WTC11 (cell line): ENCODE measurements at regions not wholly inside any gene's neighbourhood (a gene's known extent, or its start where the extent isn't known, plus 50 kb on each side); places are given as distances from the start of the nearest gene placed in this dataset.

Source experiments
- ATAC-seq: fragments of 200-7000 bp; cut with Tn5 transposase; 2 replicates; pipeline ENCODE4 v1.10.0; 2021; ENCODE audit warnings: mild to moderate bottlenecking, moderate library complexity
- CTCF ChIA-PET: fragments of 300-600 bp; sonication (Branson Sonifier 250); formaldehyde crosslinking; loops from one replicate; lab custom pipeline; 2021; ENCODE audit warnings: antibody characterized with exemption; lab: Charles Lee
- POLR2A ChIA-PET: fragments of 350-600 bp; sonication (Branson Sonifier 250); formaldehyde crosslinking; loops from one replicate; lab custom pipeline; 2021; ENCODE audit warnings: antibody characterized with exemption; lab: Charles Lee
- DNase-seq: peaks from one replicate; pipeline ENCODE4 v3.0.0; 2021; ENCODE audit warnings: low spot score
- H3K27ac Mint-ChIP-seq: 2 replicates; pipeline ENCODE4 v1.8.0; 2021; ENCODE audit warnings: mixed read lengths
- H3K27me3 Mint-ChIP-seq: 2 replicates; pipeline ENCODE4 v1.8.0; 2021; ENCODE audit warnings: low read depth, mild to moderate bottlenecking, moderate library complexity, mixed read lengths
- H3K36me3 Mint-ChIP-seq: 2 replicates; pipeline ENCODE4 v1.8.0; 2021; ENCODE audit warnings: mixed read lengths
- H3K4me1 Mint-ChIP-seq: 2 replicates; pipeline ENCODE4 v1.8.0; 2022; ENCODE audit warnings: mixed read lengths
- H3K4me3 Mint-ChIP-seq: 2 replicates; pipeline ENCODE4 v1.8.0; 2021; ENCODE audit warnings: mild to moderate bottlenecking, moderate library complexity, mixed read lengths
- H3K9me3 Mint-ChIP-seq: 2 replicates; pipeline ENCODE4 v1.8.0; 2021; ENCODE audit warnings: mixed read lengths
- ETV6 ChIP-seq: sonication (generic); formaldehyde crosslinking; IDR thresholded peaks from 2 replicates; pipeline ENCODE4 v1.8.1; 2022; ENCODE audit warnings: mild to moderate bottlenecking, missing genetic modification reagents
- NFE2L1 ChIP-seq: sonication (generic); formaldehyde crosslinking; IDR thresholded peaks from 2 replicates; pipeline ENCODE4 v1.8.1; 2023; ENCODE audit warnings: missing genetic modification reagents
- TCF7 ChIP-seq: sonication (generic); formaldehyde crosslinking; IDR thresholded peaks from 2 replicates; pipeline ENCODE4 v1.8.0; 2022; ENCODE audit warnings: mild to moderate bottlenecking, low read depth, missing genetic modification reagents, moderate library complexity
- ZNF263 ChIP-seq: sonication (generic); formaldehyde crosslinking; IDR thresholded peaks from 2 replicates; pipeline ENCODE4 v1.8.1; 2022; ENCODE audit warnings: low read depth, mild to moderate bottlenecking, moderate library complexity, missing genetic modification reagents
- ZNF423 ChIP-seq: fragments of 250-450 bp; sonication (Bioruptor Pico); IDR thresholded peaks from 2 replicates; pipeline ENCODE4 v2.1.2; 2022; ENCODE audit warnings: mild to moderate bottlenecking, moderate library complexity
- TF ChIP-seq, protein P1 (sequence below): fragments of 250-450 bp; sonication (Bioruptor Pico); IDR thresholded peaks from 2 replicates; pipeline ENCODE4 v1.8.0; 2021; ENCODE audit warnings: mild to moderate bottlenecking
- TF ChIP-seq, protein P2 (sequence below): sonication (generic); formaldehyde crosslinking; IDR thresholded peaks from 2 replicates; pipeline ENCODE4 v1.8.1; 2023; ENCODE audit warnings: mild to moderate bottlenecking, missing genetic modification reagents
- TF ChIP-seq, protein P3 (sequence below): sonication (generic); formaldehyde crosslinking; IDR thresholded peaks from 2 replicates; pipeline ENCODE4 v1.8.0; 2022; ENCODE audit warnings: mild to moderate bottlenecking, missing genetic modification reagents
- TF ChIP-seq, protein P4 (sequence below): sonication (generic); formaldehyde crosslinking; IDR thresholded peaks from 2 replicates; pipeline ENCODE4 v1.8.0; 2023; ENCODE audit warnings: missing genetic modification reagents, mild to moderate bottlenecking, borderline replicate concordance
- TF ChIP-seq, protein P5 (sequence below): sonication (generic); formaldehyde crosslinking; conservative IDR thresholded peaks from 2 replicates; pipeline ENCODE4 v1.8.1; 2023; ENCODE audit warnings: mild to moderate bottlenecking, low read depth, missing genetic modification reagents, moderate library complexity
- TF ChIP-seq, protein P6 (sequence below): sonication (generic); formaldehyde crosslinking; IDR thresholded peaks from 2 replicates; pipeline ENCODE4 v1.8.1; 2022; ENCODE audit warnings: low read depth, mild to moderate bottlenecking, moderate library complexity, missing genetic modification reagents, borderline replicate concordance
- TF ChIP-seq, protein P7 (sequence below): sonication (generic); formaldehyde crosslinking; IDR thresholded peaks from 2 replicates; pipeline ENCODE4 v1.8.1; 2022; ENCODE audit warnings: missing genetic modification reagents, borderline replicate concordance

DNA sequence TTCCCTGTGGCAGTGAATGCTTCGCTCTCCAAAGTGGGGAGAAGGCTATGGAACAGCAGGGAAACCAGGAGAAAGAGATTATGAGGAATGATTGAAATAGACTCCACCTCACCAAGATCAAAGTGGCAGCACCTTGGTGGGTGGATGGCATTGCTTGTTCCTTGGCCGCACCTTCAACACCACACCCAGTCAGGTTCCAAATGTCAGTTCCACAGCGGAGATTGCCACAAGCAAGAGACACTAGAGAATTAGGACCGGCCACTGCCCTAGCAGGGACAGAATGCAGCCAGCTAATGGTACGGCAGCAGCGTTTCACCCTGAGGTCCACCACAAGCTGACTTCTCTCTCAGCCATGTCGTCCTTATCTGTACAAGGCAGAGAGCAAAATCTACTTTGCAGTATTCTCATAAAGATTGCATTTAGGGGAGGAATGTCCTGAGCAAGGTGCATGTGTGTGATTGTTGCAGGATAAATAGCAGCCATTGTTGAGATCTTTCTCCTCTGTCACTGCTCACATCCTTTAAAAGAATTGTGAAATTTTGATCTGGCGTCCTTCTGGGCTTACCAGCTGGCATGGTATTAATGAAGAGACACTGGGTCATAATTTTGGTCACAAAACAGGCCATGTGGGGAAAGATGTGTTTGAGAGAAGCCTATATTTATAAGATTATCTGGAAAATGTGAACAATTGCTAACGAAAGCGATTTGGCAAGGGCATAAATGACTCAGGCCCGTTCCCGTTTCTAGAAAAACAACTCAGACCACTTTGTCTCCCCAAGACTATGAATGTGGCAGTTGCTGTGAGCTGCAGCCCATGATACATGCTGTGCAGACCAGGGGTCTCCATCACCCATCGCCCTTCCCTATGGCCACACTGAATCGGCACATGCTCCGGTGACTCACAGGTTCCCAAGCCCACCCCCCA, 228.6 kb upstream of the ID2 start:
- ATAC-seq, result no peak
- H3K4me3 Mint-ChIP-seq, result no peak overlapping the region
- TF ChIP-seq, protein P1, sequence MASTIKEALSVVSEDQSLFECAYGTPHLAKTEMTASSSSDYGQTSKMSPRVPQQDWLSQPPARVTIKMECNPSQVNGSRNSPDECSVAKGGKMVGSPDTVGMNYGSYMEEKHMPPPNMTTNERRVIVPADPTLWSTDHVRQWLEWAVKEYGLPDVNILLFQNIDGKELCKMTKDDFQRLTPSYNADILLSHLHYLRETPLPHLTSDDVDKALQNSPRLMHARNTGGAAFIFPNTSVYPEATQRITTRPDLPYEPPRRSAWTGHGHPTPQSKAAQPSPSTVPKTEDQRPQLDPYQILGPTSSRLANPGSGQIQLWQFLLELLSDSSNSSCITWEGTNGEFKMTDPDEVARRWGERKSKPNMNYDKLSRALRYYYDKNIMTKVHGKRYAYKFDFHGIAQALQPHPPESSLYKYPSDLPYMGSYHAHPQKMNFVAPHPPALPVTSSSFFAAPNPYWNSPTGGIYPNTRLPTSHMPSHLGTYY, result no peak
- TF ChIP-seq, protein P2, sequence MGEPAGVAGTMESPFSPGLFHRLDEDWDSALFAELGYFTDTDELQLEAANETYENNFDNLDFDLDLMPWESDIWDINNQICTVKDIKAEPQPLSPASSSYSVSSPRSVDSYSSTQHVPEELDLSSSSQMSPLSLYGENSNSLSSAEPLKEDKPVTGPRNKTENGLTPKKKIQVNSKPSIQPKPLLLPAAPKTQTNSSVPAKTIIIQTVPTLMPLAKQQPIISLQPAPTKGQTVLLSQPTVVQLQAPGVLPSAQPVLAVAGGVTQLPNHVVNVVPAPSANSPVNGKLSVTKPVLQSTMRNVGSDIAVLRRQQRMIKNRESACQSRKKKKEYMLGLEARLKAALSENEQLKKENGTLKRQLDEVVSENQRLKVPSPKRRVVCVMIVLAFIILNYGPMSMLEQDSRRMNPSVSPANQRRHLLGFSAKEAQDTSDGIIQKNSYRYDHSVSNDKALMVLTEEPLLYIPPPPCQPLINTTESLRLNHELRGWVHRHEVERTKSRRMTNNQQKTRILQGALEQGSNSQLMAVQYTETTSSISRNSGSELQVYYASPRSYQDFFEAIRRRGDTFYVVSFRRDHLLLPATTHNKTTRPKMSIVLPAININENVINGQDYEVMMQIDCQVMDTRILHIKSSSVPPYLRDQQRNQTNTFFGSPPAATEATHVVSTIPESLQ (CRISPR knock-in tag), result no peak
- no peak for TF ChIP-seq NFE2L1
- TF ChIP-seq, all 79 proteins: peak for 0
- H3K27me3 Mint-ChIP-seq, result no peaks in the 10 kb centered on the region
- H3K9me3 Mint-ChIP-seq, result peaks cover 18% of the 10 kb centered on the region
- POLR2A ChIA-PET, result no interaction called here
- no peak overlapping the region for H3K27ac Mint-ChIP-seq
- no peaks in the 10 kb centered on the region for H3K36me3 Mint-ChIP-seq
- peaks cover 9% of the 10 kb centered on the region for H3K4me1 Mint-ChIP-seq
- no peak for DNase-seq
- CTCF ChIA-PET, result no interaction called here

DNA sequence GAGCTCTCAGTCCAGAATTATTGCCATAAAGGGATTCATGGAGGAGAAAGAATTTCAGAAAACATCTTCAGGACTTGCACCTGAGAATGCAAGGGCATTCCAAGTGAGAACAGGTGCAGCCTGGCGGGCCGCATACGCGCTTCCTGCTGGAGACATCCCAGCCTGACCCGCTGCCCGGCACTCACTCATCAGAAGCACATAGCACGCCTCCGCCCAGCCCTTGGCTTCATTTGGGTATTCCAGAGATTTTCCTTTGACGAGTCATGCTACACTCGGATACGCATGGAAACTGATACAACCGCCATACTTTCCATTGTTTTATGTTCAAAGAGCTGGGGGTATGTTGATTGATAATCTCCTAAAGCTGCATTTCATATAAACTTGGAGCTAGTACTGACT, 228.0 kb upstream of the ID2 start:
- Mint-ChIP-seq H3K27ac (no peak overlapping the region), H3K36me3 (no peaks in the 10 kb centered on the region), H3K27me3 (no peaks in the 10 kb centered on the region), H3K4me1 (peaks cover 9% of the 10 kb centered on the region), H3K4me3 (no peak overlapping the region), H3K9me3 (peaks cover 18% of the 10 kb centered on the region)
- CTCF ChIA-PET, result no interaction called here
- ATAC-seq, result no peak
- POLR2A ChIA-PET, result no interaction called here
- TF ChIP-seq TCF7 (no peak), ZNF423 (CRISPR knock-in tag) (no peak), ZNF263 (CRISPR knock-in tag) (no peak), ETV6 (CRISPR knock-in tag) (no peak)
- TF ChIP-seq, protein P3, sequence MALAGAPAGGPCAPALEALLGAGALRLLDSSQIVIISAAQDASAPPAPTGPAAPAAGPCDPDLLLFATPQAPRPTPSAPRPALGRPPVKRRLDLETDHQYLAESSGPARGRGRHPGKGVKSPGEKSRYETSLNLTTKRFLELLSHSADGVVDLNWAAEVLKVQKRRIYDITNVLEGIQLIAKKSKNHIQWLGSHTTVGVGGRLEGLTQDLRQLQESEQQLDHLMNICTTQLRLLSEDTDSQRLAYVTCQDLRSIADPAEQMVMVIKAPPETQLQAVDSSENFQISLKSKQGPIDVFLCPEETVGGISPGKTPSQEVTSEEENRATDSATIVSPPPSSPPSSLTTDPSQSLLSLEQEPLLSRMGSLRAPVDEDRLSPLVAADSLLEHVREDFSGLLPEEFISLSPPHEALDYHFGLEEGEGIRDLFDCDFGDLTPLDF (CRISPR knock-in tag), result no peak
- TF ChIP-seq, protein P4, sequence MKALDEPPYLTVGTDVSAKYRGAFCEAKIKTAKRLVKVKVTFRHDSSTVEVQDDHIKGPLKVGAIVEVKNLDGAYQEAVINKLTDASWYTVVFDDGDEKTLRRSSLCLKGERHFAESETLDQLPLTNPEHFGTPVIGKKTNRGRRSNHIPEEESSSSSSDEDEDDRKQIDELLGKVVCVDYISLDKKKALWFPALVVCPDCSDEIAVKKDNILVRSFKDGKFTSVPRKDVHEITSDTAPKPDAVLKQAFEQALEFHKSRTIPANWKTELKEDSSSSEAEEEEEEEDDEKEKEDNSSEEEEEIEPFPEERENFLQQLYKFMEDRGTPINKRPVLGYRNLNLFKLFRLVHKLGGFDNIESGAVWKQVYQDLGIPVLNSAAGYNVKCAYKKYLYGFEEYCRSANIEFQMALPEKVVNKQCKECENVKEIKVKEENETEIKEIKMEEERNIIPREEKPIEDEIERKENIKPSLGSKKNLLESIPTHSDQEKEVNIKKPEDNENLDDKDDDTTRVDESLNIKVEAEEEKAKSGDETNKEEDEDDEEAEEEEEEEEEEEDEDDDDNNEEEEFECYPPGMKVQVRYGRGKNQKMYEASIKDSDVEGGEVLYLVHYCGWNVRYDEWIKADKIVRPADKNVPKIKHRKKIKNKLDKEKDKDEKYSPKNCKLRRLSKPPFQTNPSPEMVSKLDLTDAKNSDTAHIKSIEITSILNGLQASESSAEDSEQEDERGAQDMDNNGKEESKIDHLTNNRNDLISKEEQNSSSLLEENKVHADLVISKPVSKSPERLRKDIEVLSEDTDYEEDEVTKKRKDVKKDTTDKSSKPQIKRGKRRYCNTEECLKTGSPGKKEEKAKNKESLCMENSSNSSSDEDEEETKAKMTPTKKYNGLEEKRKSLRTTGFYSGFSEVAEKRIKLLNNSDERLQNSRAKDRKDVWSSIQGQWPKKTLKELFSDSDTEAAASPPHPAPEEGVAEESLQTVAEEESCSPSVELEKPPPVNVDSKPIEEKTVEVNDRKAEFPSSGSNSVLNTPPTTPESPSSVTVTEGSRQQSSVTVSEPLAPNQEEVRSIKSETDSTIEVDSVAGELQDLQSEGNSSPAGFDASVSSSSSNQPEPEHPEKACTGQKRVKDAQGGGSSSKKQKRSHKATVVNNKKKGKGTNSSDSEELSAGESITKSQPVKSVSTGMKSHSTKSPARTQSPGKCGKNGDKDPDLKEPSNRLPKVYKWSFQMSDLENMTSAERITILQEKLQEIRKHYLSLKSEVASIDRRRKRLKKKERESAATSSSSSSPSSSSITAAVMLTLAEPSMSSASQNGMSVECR (CRISPR knock-in tag), result no peak
- TF ChIP-seq, protein P5, sequence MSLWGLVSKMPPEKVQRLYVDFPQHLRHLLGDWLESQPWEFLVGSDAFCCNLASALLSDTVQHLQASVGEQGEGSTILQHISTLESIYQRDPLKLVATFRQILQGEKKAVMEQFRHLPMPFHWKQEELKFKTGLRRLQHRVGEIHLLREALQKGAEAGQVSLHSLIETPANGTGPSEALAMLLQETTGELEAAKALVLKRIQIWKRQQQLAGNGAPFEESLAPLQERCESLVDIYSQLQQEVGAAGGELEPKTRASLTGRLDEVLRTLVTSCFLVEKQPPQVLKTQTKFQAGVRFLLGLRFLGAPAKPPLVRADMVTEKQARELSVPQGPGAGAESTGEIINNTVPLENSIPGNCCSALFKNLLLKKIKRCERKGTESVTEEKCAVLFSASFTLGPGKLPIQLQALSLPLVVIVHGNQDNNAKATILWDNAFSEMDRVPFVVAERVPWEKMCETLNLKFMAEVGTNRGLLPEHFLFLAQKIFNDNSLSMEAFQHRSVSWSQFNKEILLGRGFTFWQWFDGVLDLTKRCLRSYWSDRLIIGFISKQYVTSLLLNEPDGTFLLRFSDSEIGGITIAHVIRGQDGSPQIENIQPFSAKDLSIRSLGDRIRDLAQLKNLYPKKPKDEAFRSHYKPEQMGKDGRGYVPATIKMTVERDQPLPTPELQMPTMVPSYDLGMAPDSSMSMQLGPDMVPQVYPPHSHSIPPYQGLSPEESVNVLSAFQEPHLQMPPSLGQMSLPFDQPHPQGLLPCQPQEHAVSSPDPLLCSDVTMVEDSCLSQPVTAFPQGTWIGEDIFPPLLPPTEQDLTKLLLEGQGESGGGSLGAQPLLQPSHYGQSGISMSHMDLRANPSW (CRISPR knock-in tag), result no peak
- TF ChIP-seq, protein P6, sequence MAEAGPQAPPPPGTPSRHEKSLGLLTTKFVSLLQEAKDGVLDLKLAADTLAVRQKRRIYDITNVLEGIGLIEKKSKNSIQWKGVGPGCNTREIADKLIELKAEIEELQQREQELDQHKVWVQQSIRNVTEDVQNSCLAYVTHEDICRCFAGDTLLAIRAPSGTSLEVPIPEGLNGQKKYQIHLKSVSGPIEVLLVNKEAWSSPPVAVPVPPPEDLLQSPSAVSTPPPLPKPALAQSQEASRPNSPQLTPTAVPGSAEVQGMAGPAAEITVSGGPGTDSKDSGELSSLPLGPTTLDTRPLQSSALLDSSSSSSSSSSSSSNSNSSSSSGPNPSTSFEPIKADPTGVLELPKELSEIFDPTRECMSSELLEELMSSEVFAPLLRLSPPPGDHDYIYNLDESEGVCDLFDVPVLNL (CRISPR knock-in tag), result no peak
- TF ChIP-seq, protein P7, sequence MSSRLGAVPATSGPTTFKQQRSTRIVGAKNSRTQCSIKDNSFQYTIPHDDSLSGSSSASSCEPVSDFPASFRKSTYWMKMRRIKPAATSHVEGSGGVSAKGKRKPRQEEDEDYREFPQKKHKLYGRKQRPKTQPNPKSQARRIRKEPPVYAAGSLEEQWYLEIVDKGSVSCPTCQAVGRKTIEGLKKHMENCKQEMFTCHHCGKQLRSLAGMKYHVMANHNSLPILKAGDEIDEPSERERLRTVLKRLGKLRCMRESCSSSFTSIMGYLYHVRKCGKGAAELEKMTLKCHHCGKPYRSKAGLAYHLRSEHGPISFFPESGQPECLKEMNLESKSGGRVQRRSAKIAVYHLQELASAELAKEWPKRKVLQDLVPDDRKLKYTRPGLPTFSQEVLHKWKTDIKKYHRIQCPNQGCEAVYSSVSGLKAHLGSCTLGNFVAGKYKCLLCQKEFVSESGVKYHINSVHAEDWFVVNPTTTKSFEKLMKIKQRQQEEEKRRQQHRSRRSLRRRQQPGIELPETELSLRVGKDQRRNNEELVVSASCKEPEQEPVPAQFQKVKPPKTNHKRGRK (CRISPR knock-in tag), result no peak
- DNase-seq, result no peak
